HG03159 (cell line): ENCODE measurements at regions not wholly inside any gene's neighbourhood (a gene's known extent, or its start where the extent isn't known, plus 50 kb on each side); places are given as distances from the start of the nearest gene placed in this dataset.

Source experiments
- ATAC-seq: cut with Tn5 transposase; IDR thresholded peaks from one replicate; pipeline ENCODE4 v1.9.1; 2021; ENCODE audit warnings: mild to moderate bottlenecking, moderate library complexity; ENCODE audit not compliant: unreplicated experiment

- no peak for ATAC-seq
Measured at GRCh38 chr1:10848109-10848684, 51.8 kb upstream of the CASZ1 start.

- ATAC-seq = no peak
Measured at GRCh38 chr1:10850026-10850425, 53.6 kb upstream of the CASZ1 start.

GRCh38 chr1:10851024-10852013 lies 54.9 kb upstream of the CASZ1 start:
- no peak for ATAC-seq

GRCh38 chr1:10852018-10852417 lies 55.6 kb upstream of the CASZ1 start:
- ATAC-seq = no peak

GRCh38 chr1:10852486-10852885 lies 56.0 kb upstream of the CASZ1 start:
- ATAC-seq = no peak

- ATAC-seq = no peak
Measured at GRCh38 chr1:10852998-10853520, 56.6 kb upstream of the CASZ1 start.

- no peak for ATAC-seq
Measured at GRCh38 chr1:10853701-10854100, 57.3 kb upstream of the CASZ1 start.

- no peak for ATAC-seq
Measured at GRCh38 chr1:10854856-10855459, 58.5 kb upstream of the CASZ1 start.

- no peak for ATAC-seq
Measured at GRCh38 chr1:10856176-10856683, 59.8 kb upstream of the CASZ1 start.

- no peak for ATAC-seq
Measured at GRCh38 chr1:10856863-10857598, 60.6 kb upstream of the CASZ1 start.

- ATAC-seq = no peak
Measured at GRCh38 chr1:10857687-10858086, 61.2 kb upstream of the CASZ1 start.

- no peak for ATAC-seq
Measured at GRCh38 chr1:10860218-10860617, 63.8 kb upstream of the CASZ1 start.

GRCh38 chr1:10860682-10861081 lies 64.2 kb upstream of the CASZ1 start:
- ATAC-seq = no peak

GRCh38 chr1:10861822-10862221 lies 65.4 kb upstream of the CASZ1 start:
- ATAC-seq = no peak

GRCh38 chr1:10862743-10863335 lies 66.4 kb upstream of the CASZ1 start:
- no peak for ATAC-seq

GRCh38 chr1:10863886-10864285 lies 67.4 kb upstream of the CASZ1 start:
- ATAC-seq = no peak

- ATAC-seq = no peak
Measured at GRCh38 chr1:10864776-10865175, 68.3 kb upstream of the CASZ1 start.

- no peak for ATAC-seq
Measured at GRCh38 chr1:10865518-10866320, 69.3 kb upstream of the CASZ1 start.

GRCh38 chr1:10866321-10867093 lies 70.1 kb upstream of the CASZ1 start:
- ATAC-seq = no peak
